Calu3 (cell line): ENCODE measurements at regions not wholly inside any gene's neighbourhood (a gene's known extent, or its start where the extent isn't known, plus 50 kb on each side); places are given as distances from the start of the nearest gene placed in this dataset.

Source experiments
- BruUV-seq: library from RNA; stranded (reverse); fragments of 400-500 nt; replicated peaks from 2 replicates; lab custom pipeline; 2021; lab: Mats Ljungman, UMichigan
- CTCF ChIA-PET: fragments of 300-600 bp; sonication (Branson Sonifier 250); formaldehyde crosslinking; loops from one replicate; lab custom pipeline; 2022; ENCODE audit warnings: antibody characterized with exemption; lab: Charles Lee
- DNase-seq: peaks from one replicate; pipeline ENCODE4 v3.0.0; 2022
- H3K27ac Mint-ChIP-seq: one replicate; pipeline ENCODE4 v1.8.0; 2022; ENCODE audit warnings: mixed read lengths; ENCODE audit not compliant: unreplicated experiment
- H3K27me3 Mint-ChIP-seq: one replicate; pipeline ENCODE4 v1.8.0; 2022; ENCODE audit warnings: mixed read lengths; ENCODE audit not compliant: unreplicated experiment
- H3K36me3 Mint-ChIP-seq: one replicate; pipeline ENCODE4 v1.8.0; 2022; ENCODE audit warnings: mild to moderate bottlenecking, moderate library complexity, mixed read lengths; ENCODE audit not compliant: insufficient read depth, unreplicated experiment
- H3K4me1 Mint-ChIP-seq: one replicate; pipeline ENCODE4 v1.8.0; 2022; ENCODE audit warnings: mild to moderate bottlenecking, low read depth, mixed read lengths; ENCODE audit not compliant: unreplicated experiment
- H3K4me3 Mint-ChIP-seq: one replicate; pipeline ENCODE4 v1.8.0; 2022; ENCODE audit warnings: mild to moderate bottlenecking, low read depth, moderate library complexity, mixed read lengths; ENCODE audit not compliant: unreplicated experiment
- H3K9me3 Mint-ChIP-seq: one replicate; pipeline ENCODE4 v1.8.0; 2022; ENCODE audit warnings: low read depth, mixed read lengths; ENCODE audit not compliant: unreplicated experiment
- CTCF ChIP-seq: fragments of 200-600 bp; IDR thresholded peaks from one replicate; pipeline ENCODE4 v1.8.0; 2022; ENCODE audit warnings: antibody characterized with exemption; ENCODE audit not compliant: unreplicated experiment
- intact Hi-C: fragments of 100-400 bp; cut with micrococcal nuclease; formaldehyde crosslinking; loops from one replicate; pipeline ENCODE4 v1.10.0; 2022; ENCODE audit not compliant: unreplicated experiment

- BruUV-seq, result no TSS peak
- Mint-ChIP-seq H3K9me3 (peaks cover 3% of the 10 kb centered on the region), H3K27me3 (peaks cover 57% of the 10 kb centered on the region), H3K4me3 (no peak overlapping the region), H3K36me3 (no peaks in the 10 kb centered on the region), H3K4me1 (no peaks in the 10 kb centered on the region), H3K27ac (no peak overlapping the region)
- CTCF ChIA-PET, result no interaction called here
- TF ChIP-seq CTCF, result no peak
- DNase-seq, result no peak
- intact Hi-C loops, result no loop called here
Observed at GRCh38 chr22:47367107-47367690, 604.7 kb downstream of the TBC1D22A start.

- CTCF ChIA-PET, result no interaction called here
- DNase-seq, result no peak
Observed at GRCh38 chr22:47366026-47366767, 603.7 kb downstream of the TBC1D22A start.

GRCh38 chr22:47361247-47361646, 598.8 kb downstream of the TBC1D22A start:
- Mint-ChIP-seq H3K9me3 (peaks cover 3% of the 10 kb centered on the region), H3K36me3 (no peaks in the 10 kb centered on the region), H3K27ac (no peak overlapping the region), H3K27me3 (peaks cover 40% of the 10 kb centered on the region), H3K4me1 (no peaks in the 10 kb centered on the region), H3K4me3 (no peak overlapping the region)
- BruUV-seq, result no TSS peak
- DNase-seq, result no peak
- no peak for TF ChIP-seq CTCF
- CTCF ChIA-PET, result no interaction called here
- intact Hi-C loops, result no loop called here

More at GRCh38 chr22:47366026-47366767, 603.7 kb downstream of the TBC1D22A start:
- Mint-ChIP-seq H3K9me3 (peaks cover 3% of the 10 kb centered on the region), H3K36me3 (no peaks in the 10 kb centered on the region), H3K4me3 (no peak overlapping the region), H3K27ac (no peak overlapping the region), H3K27me3 (peaks cover 51% of the 10 kb centered on the region), H3K4me1 (no peaks in the 10 kb centered on the region)
- intact Hi-C loops, result no loop called here
- no peak for TF ChIP-seq CTCF
- BruUV-seq, result no TSS peak

- H3K9me3 Mint-ChIP-seq, result no peaks in the 10 kb centered on the region
- no peak overlapping the region for H3K27ac Mint-ChIP-seq
- no peaks in the 10 kb centered on the region for H3K36me3 Mint-ChIP-seq
- CTCF ChIA-PET, result no interaction called here
- TF ChIP-seq CTCF, result no peak
- intact Hi-C loops, result no loop called here
- H3K4me1 Mint-ChIP-seq, result no peaks in the 10 kb centered on the region
- no TSS peak for BruUV-seq
- no peak for DNase-seq
- H3K27me3 Mint-ChIP-seq, result peaks cover 66% of the 10 kb centered on the region
- no peak overlapping the region for H3K4me3 Mint-ChIP-seq
Observed at GRCh38 chr22:47357493-47357892, 595.0 kb downstream of the TBC1D22A start.
